ENCODE measurements at regions not wholly inside any gene's neighbourhood (a gene's known extent, or its start where the extent isn't known, plus 50 kb on each side); places are given as distances from the start of the nearest gene placed in this dataset.

DNA sequence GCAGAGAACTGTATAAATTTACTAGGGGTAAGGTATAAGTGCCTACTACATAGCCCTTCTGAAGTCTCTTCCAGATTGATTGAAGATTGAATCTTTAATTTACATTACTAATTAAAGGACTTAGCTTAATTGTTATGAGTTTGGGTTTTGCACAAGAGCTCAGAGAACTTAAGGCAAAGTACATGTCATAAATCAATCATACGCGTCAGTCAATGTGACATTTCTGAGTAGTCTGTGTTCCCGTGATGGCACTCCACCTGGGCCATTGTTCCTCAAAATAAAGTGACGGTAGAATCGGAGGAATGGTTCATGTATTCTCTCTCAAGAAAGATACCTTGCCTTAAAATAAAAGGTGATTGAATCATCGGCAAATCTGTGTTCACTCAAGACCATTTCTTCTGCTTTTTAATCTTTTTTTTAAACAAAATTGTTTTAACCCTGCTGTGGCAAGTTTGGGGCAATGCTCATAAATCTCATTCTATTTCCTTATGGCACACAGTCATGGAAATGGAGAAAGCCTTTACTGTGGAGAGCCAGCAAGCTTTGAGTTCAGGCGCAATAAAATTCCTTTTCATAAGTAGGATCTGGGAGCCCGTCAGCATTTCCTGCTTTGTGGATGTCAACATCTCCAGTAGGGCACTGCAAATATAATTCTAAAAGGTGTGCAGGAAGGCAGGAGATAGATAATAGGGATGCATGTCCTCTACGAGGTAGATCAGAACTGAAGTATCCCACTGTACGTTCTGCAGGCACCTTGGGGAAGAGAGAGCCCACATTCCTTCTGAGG is 427.4 kb downstream of the GATA3 start:
- Histone ChIP-seq H3K27ac (no peak overlapping the region), H3K4me1 (no peaks in the 10 kb centered on the region), H3K27me3 (ENCODE audit: low read depth) (peaks cover 5% of the 10 kb centered on the region), H3K36me3 (no peaks in the 10 kb centered on the region), H3K9me3 (peaks cover 6% of the 10 kb centered on the region), H3K4me3 (no peak overlapping the region)
- no peak for TF ChIP-seq CTCF (IDR thresholded peaks at IDR 0.05)
- no peak for ATAC-seq
- intact Hi-C loops (cut with DNase I): no loop called here
- no peak for DNase-seq

DNA sequence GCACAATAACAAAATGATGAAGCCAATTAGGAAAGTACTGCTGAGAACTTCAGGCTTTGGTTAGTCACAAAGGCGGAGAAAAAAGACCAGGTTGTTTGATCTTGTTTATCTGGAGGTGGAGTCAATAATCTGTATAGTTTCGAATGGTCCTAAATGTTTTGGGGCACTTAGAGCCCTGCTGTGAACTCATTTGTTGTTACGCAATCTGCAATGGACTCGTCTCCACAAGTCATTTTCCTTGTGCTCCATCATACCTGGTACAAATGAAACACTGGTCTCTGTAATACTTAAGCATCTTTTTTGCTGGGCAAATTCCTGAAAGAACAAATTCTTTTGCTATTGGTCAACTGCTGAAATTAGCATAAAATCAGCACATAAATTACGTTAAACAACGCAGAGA is 430.5 kb downstream of the GATA3 start:
- intact Hi-C loops (cut with DNase I): no loop called here
- Histone ChIP-seq H3K4me1 (no peaks in the 10 kb centered on the region), H3K27me3 (ENCODE audit: low read depth) (peaks cover 5% of the 10 kb centered on the region), H3K4me3 (no peak overlapping the region), H3K27ac (no peak overlapping the region), H3K36me3 (no peaks in the 10 kb centered on the region), H3K9me3 (no peaks in the 10 kb centered on the region)
- ATAC-seq (no peak), DNase-seq (no peak)
- no peak for TF ChIP-seq CTCF (IDR thresholded peaks at IDR 0.05)

- Histone ChIP-seq H3K4me3 (no peak overlapping the region), H3K27ac (no peak overlapping the region), H3K9me3 (no peaks in the 10 kb centered on the region), H3K4me1 (no peaks in the 10 kb centered on the region), H3K27me3 (ENCODE audit: low read depth) (peaks cover 5% of the 10 kb centered on the region), H3K36me3 (no peaks in the 10 kb centered on the region)
- DNase-seq: no peak
- no peak for TF ChIP-seq CTCF (IDR thresholded peaks at IDR 0.05)
- ATAC-seq: no peak
- intact Hi-C loops (cut with DNase I): no loop called here
These were observed 432.9 kb downstream of the GATA3 start for GRCh38 chr10:8487346-8487745.

DNA sequence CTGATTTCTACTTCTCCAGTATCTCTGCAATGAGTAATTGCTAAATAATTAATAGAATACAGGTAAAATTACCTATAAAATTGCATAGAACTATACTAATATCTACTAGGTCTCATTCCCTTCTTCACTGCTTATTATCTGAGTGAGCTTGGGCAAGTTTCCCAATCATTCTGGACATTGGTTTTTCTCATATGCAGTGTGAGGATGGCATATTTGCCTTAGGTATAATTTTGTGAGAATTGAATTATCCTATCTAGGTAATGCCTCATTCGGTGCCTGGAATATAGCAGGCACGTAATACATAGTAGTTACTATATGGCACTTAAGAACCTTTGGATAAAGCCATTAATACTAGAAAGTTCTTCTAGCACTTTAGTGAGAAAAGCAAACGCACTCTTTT is 434.7 kb downstream of the GATA3 start:
- Histone ChIP-seq H3K27ac (no peak overlapping the region), H3K4me3 (no peak overlapping the region), H3K4me1 (no peaks in the 10 kb centered on the region), H3K9me3 (no peaks in the 10 kb centered on the region), H3K36me3 (no peaks in the 10 kb centered on the region), H3K27me3 (ENCODE audit: low read depth) (peaks cover 5% of the 10 kb centered on the region)
- intact Hi-C loops (cut with DNase I): no loop called here
- ATAC-seq (no peak), DNase-seq (no peak)
- TF ChIP-seq CTCF (IDR thresholded peaks at IDR 0.05): no peak

GRCh38 chr10:8489823-8490222 is 435.3 kb downstream of the GATA3 start:
- ATAC-seq (no peak), DNase-seq (no peak)
- TF ChIP-seq CTCF (IDR thresholded peaks at IDR 0.05): no peak
- Histone ChIP-seq H3K27me3 (ENCODE audit: low read depth) (peaks cover 5% of the 10 kb centered on the region), H3K4me1 (no peaks in the 10 kb centered on the region), H3K27ac (no peak overlapping the region), H3K4me3 (no peak overlapping the region), H3K9me3 (no peaks in the 10 kb centered on the region), H3K36me3 (no peaks in the 10 kb centered on the region)
- intact Hi-C loops (cut with DNase I): no loop called here
